Tibial nerve (tissue), 4 donors: ENCODE measurements at regions not wholly inside any gene's neighbourhood (a gene's known extent, or its start where the extent isn't known, plus 50 kb on each side); places are given as distances from the start of the nearest gene placed in this dataset.

Experiments used
- EP300 ChIP-seq, 2 donors: sonication (generic); formaldehyde crosslinking; IDR thresholded peaks; one replicate each; pipeline ENCODE4 v1.6.1; 2017; ENCODE audit warnings: antibody characterized with exemption in 2 of 2, mild to moderate bottlenecking in 1 of 2
- POLR2A ChIP-seq, 2 donors: fragments of 450-650 bp; IDR thresholded peaks; one replicate each; pipeline ENCODE4 v1.6.1; 2017; ENCODE audit warnings: antibody characterized with exemption in 2 of 2, mild to moderate bottlenecking in 2 of 2, moderate library complexity in 2 of 2
- TF ChIP-seq, protein P1 (sequence below), 5 experiments: fragments of 200-600 bp in 3 of 5; fragments of 450-650 bp in 2 of 5; sonication (generic) in 3 of 5; IDR thresholded peaks; one replicate each; pipeline ENCODE4 v1.5.1; 2016 to 2019; ENCODE audit warnings: antibody characterized with exemption in 5 of 5, mild to moderate bottlenecking in 3 of 5, moderate library complexity in 2 of 5

DNA sequence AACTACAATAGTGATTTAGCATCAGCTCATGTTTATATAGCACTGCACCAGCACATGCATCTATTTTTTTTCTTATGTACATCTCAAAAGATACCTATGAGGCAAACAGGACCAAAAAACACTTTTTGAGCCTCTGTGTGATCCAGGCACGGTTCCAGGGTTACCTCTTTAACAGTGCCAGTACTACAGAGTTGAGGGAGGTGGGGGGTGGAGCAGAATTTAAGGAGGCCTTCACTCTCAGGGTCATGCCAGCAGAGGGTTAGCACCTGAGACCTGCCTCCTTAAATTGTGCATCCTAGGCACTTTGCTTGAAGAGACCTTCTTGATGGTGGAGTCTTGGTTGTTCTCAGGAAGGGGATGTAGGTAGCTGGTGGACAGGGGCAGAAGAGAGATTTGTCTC lies 150.3 kb upstream of the TBL1XR1 start:
- TF ChIP-seq, protein P1, sequence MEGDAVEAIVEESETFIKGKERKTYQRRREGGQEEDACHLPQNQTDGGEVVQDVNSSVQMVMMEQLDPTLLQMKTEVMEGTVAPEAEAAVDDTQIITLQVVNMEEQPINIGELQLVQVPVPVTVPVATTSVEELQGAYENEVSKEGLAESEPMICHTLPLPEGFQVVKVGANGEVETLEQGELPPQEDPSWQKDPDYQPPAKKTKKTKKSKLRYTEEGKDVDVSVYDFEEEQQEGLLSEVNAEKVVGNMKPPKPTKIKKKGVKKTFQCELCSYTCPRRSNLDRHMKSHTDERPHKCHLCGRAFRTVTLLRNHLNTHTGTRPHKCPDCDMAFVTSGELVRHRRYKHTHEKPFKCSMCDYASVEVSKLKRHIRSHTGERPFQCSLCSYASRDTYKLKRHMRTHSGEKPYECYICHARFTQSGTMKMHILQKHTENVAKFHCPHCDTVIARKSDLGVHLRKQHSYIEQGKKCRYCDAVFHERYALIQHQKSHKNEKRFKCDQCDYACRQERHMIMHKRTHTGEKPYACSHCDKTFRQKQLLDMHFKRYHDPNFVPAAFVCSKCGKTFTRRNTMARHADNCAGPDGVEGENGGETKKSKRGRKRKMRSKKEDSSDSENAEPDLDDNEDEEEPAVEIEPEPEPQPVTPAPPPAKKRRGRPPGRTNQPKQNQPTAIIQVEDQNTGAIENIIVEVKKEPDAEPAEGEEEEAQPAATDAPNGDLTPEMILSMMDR (IDR thresholded peaks at IDR 0.05) = no peak
- TF ChIP-seq EP300 (IDR thresholded peaks at IDR 0.05) (no peak), POLR2A (IDR thresholded peaks at IDR 0.05) (no peak)
